IMR-90 (cell line): ENCODE measurements at regions not wholly inside any gene's neighbourhood (a gene's known extent, or its start where the extent isn't known, plus 50 kb on each side); places are given as distances from the start of the nearest gene placed in this dataset.

Source experiments
- ATAC-seq: fragments of 200-7000 bp; cut with Tn5 transposase; 2 replicates; pipeline ENCODE4 v1.9.1; 2020; ENCODE audit warnings: low read depth, mild to moderate bottlenecking, moderate library complexity
- BruUV-seq: library from RNA; stranded (reverse); fragments of 400-500 nt; replicated peaks from 2 replicates; lab custom pipeline; 2021; lab: Mats Ljungman, UMichigan
- CTCF ChIA-PET: fragments of 300-600 bp; formaldehyde crosslinking; extraction: SDS; loops from one replicate; lab custom pipeline; 2021; ENCODE audit warnings: antibody characterized with exemption; lab: Yijun Ruan, JAX
- POLR2A ChIA-PET: fragments of 300-600 bp; sonication (Branson Sonifier 250); formaldehyde crosslinking; loops from one replicate; lab custom pipeline; 2022; ENCODE audit warnings: antibody characterized with exemption; ENCODE audit not compliant: unreplicated experiment; lab: Charles Lee
- DNase-seq: peaks from one replicate; pipeline ENCODE4 v3.0.0; 2013
- H2AFZ ChIP-seq: replicated peaks from 2 replicates; pipeline ENCODE3; 2013; ENCODE audit warnings: low read length, mild to moderate bottlenecking; ENCODE audit not compliant: poor library complexity
- H2AK5ac ChIP-seq: 2 replicates; pipeline ENCODE4 v1.6.1; 2013; ENCODE audit warnings: low read depth, low read length, inconsistent platforms
- H2AK9ac ChIP-seq: replicated peaks from 2 replicates; pipeline ENCODE3; 2013; ENCODE audit warnings: mild to moderate bottlenecking, low read depth, low read length, moderate library complexity; ENCODE audit not compliant: poor library complexity
- H2BK120ac ChIP-seq: 2 replicates; pipeline ENCODE4 v1.6.1; 2013; ENCODE audit warnings: low read depth, low read length, inconsistent platforms
- H2BK15ac ChIP-seq: 3 replicates; pipeline ENCODE4 v1.6.1; 2013; ENCODE audit warnings: low read depth, low read length, inconsistent platforms
- H2BK20ac ChIP-seq: 2 replicates; pipeline ENCODE4 v1.6.1; 2013; ENCODE audit warnings: low read depth, mild to moderate bottlenecking, inconsistent platforms, low read length, moderate library complexity
- H2BK5ac ChIP-seq: 2 replicates; pipeline ENCODE4 v1.6.1; 2013; ENCODE audit warnings: mild to moderate bottlenecking, low read depth, low read length, inconsistent platforms; ENCODE audit not compliant: poor library complexity, severe bottlenecking
- H3K14ac ChIP-seq: replicated peaks from 2 replicates; pipeline ENCODE4 v1.6.1; 2013; ENCODE audit warnings: low read depth, low read length, inconsistent platforms
- H3K18ac ChIP-seq: 2 replicates; pipeline ENCODE4 v1.6.1; 2013; ENCODE audit warnings: low read depth, low read length, control low read depth
- H3K23ac ChIP-seq: 2 replicates; pipeline ENCODE4 v1.6.1; 2013; ENCODE audit warnings: low read depth, low read length, inconsistent platforms
- H3K27ac ChIP-seq: 2 replicates; pipeline ENCODE4 v1.5.1; 2013; ENCODE audit warnings: mild to moderate bottlenecking, control low read depth, low read length; ENCODE audit not compliant: insufficient read depth
- H3K27me3 ChIP-seq: 2 replicates; pipeline ENCODE4 v1.6.1; 2013; ENCODE audit warnings: low read length; ENCODE audit not compliant: control insufficient read depth, insufficient read depth
- H3K36me3 ChIP-seq: 2 replicates; pipeline ENCODE4 v1.6.1; 2013; ENCODE audit warnings: low read length, mixed read lengths; ENCODE audit not compliant: control insufficient read depth, insufficient read depth
- H3K4ac ChIP-seq: 2 replicates; pipeline ENCODE4 v1.6.1; 2013; ENCODE audit warnings: low read depth, low read length, inconsistent platforms
- H3K4me1 ChIP-seq: 2 replicates; pipeline ENCODE4 v1.6.1; 2013; ENCODE audit warnings: low read length, mixed read lengths; ENCODE audit not compliant: control insufficient read depth, insufficient read depth
- H3K4me2 ChIP-seq: 2 replicates; pipeline ENCODE4 v1.6.1; 2013; ENCODE audit warnings: low read depth, mild to moderate bottlenecking, control low read depth, low read length, moderate library complexity
- H3K4me3 ChIP-seq: 2 replicates; pipeline ENCODE4 v1.5.1; 2013; ENCODE audit warnings: low read depth, mild to moderate bottlenecking, control low read depth, low read length, moderate library complexity; ENCODE audit not compliant: insufficient read depth
- H3K56ac ChIP-seq: 2 replicates; pipeline ENCODE4 v1.6.1; 2013; ENCODE audit warnings: low read length, inconsistent platforms; ENCODE audit not compliant: insufficient read depth; ENCODE audit errors: extremely low read depth
- H3K79me1 ChIP-seq, 2 experiments: 2 replicates each; pipeline ENCODE4 v1.6.1; 2013; ENCODE audit warnings: low read length in 2 of 2, inconsistent platforms in 1 of 2, low read depth in 1 of 2
- H3K9ac ChIP-seq: 2 replicates; pipeline ENCODE4 v1.6.1; 2013; ENCODE audit warnings: low read depth, low read length, control low read depth
- H3K9me1 ChIP-seq: 2 replicates; pipeline ENCODE4 v1.6.1; 2013; ENCODE audit warnings: low read length, inconsistent platforms; ENCODE audit not compliant: insufficient read depth
- H3K9me3 ChIP-seq: 2 replicates; pipeline ENCODE4 v1.6.1; 2013; ENCODE audit warnings: low read length; ENCODE audit not compliant: control insufficient read depth, insufficient read depth
- H4K20me1 ChIP-seq: 2 replicates; pipeline ENCODE4 v1.6.1; 2013; ENCODE audit warnings: low read length, inconsistent platforms; ENCODE audit not compliant: insufficient read depth
- H4K5ac ChIP-seq: 2 replicates; pipeline ENCODE4 v1.6.1; 2013; ENCODE audit warnings: mild to moderate bottlenecking, low read depth, low read length, control low read depth
- H4K8ac ChIP-seq, 2 experiments: 2 replicates each; pipeline ENCODE4 v1.6.1; 2013; ENCODE audit warnings: low read depth in 2 of 2, low read length in 2 of 2, control low read depth in 1 of 2, inconsistent platforms in 1 of 2
- H4K91ac ChIP-seq: 2 replicates; pipeline ENCODE4 v1.6.1; 2013; ENCODE audit warnings: low read depth, low read length, inconsistent platforms; ENCODE audit not compliant: insufficient read depth
- BHLHE40 ChIP-seq: fragments of 150-350 bp; IDR thresholded peaks from 2 replicates; pipeline ENCODE4 v1.6.1; 2016; ENCODE audit warnings: mild to moderate bottlenecking, low read depth, low read length
- CEBPB ChIP-seq: IDR thresholded peaks from 2 replicates; pipeline ENCODE4 v1.6.1; 2012; ENCODE audit warnings: low read depth, low read length, improper control_type of control experiment
- CTCF ChIP-seq: conservative IDR thresholded peaks from 2 replicates; pipeline ENCODE4 v1.5.1; 2012; ENCODE audit warnings: mild to moderate bottlenecking, low read depth, low read length, improper control_type of control experiment
- ELK1 ChIP-seq: fragments of 150-350 bp; IDR thresholded peaks from 2 replicates; pipeline ENCODE4 v1.6.1; 2016; ENCODE audit warnings: low read depth, mild to moderate bottlenecking, low read length, moderate library complexity, borderline replicate concordance
- MAFK ChIP-seq: IDR thresholded peaks from 2 replicates; pipeline ENCODE4 v1.6.1; 2012; ENCODE audit warnings: low read depth, low read length, improper control_type of control experiment
- MAZ ChIP-seq: IDR thresholded peaks from 2 replicates; pipeline ENCODE4 v1.6.1; 2012; ENCODE audit warnings: low read depth, mild to moderate bottlenecking, low read length, improper control_type of control experiment, moderate library complexity, borderline replicate concordance
- MXI1 ChIP-seq: IDR thresholded peaks from 2 replicates; pipeline ENCODE4 v1.6.1; 2012; ENCODE audit warnings: low read depth, mild to moderate bottlenecking, low read length, moderate library complexity, borderline replicate concordance
- NFE2L2 ChIP-seq: fragments of 150-350 bp; IDR thresholded peaks from 2 replicates; pipeline ENCODE4 v1.6.1; 2016; ENCODE audit warnings: low read depth, mild to moderate bottlenecking, low read length
- POLR2A ChIP-seq: IDR thresholded peaks from 2 replicates; pipeline ENCODE4 v1.6.1; 2012; ENCODE audit warnings: mild to moderate bottlenecking, low read depth, low read length
- RAD21 ChIP-seq: IDR thresholded peaks from 2 replicates; pipeline ENCODE4 v1.6.1; 2012; ENCODE audit warnings: low read length, improper control_type of control experiment
- RCOR1 ChIP-seq: IDR thresholded peaks from 2 replicates; pipeline ENCODE4 v1.6.1; 2012; ENCODE audit warnings: mild to moderate bottlenecking, low read length, improper control_type of control experiment; ENCODE audit not compliant: insufficient replicate concordance
- RFX5 ChIP-seq: IDR thresholded peaks from 2 replicates; pipeline ENCODE4 v1.8.0; 2012; ENCODE audit warnings: low read depth, mild to moderate bottlenecking, low read length, moderate library complexity
- SMC3 ChIP-seq: fragments of 150-350 bp; IDR thresholded peaks from 2 replicates; pipeline ENCODE4 v1.6.1; 2016; ENCODE audit warnings: low read depth, mild to moderate bottlenecking, antibody characterized with exemption, low read length, moderate library complexity
- USF2 ChIP-seq: fragments of 150-350 bp; IDR thresholded peaks from 2 replicates; pipeline ENCODE4 v1.6.1; 2017; ENCODE audit warnings: mild to moderate bottlenecking, antibody characterized with exemption, low read length, low read depth
- WGBS, 2 experiments: methylation state at CpG; one replicate each; pipeline versions ENCODE4 v1.1.5 to v1.1.7; 2013; ENCODE audit warnings: missing lambda C conversion rate in 2 of 2; ENCODE audit not compliant: insufficient read length in 1 of 2; ENCODE audit errors: extremely low coverage in 2 of 2; 5-methylcytosine and 5-hydroxymethylcytosine counted together
- dilution Hi-C: fragments of 300-500 bp; cut with HindIII; formaldehyde crosslinking; loops from one replicate; pipeline ENCODE4 v1.14.3; 2018; ENCODE audit warnings: low sequenced_read_pairs; ENCODE audit not compliant: unreplicated experiment
- in situ Hi-C: fragments of 300-500 bp; cut with MboI; formaldehyde crosslinking; loops from 3 replicates; pipeline ENCODE4 v1.14.3; 2019; ENCODE audit warnings: low sequenced_read_pairs, inconsistent platforms, mixed read lengths
- intact Hi-C: fragments of 100-400 bp; cut with micrococcal nuclease; formaldehyde crosslinking; loops from 2 replicates; pipeline ENCODE4 v1.10.0; 2022

- TF ChIP-seq MAZ (no peak), RAD21 (no peak), MAFK (no peak), CTCF (no peak), RFX5 (no peak), NFE2L2 (no peak), USF2 (no peak), MXI1 (no peak), SMC3 (no peak), BHLHE40 (no peak), RCOR1 (no peak), POLR2A (no peak), ELK1 (no peak), CEBPB (no peak)
- Histone ChIP-seq H3K79me1 (no peaks in the 10 kb centered on the region), H3K4me2 (no peak overlapping the region), H3K27ac (no peak overlapping the region), H3K36me3 (no peaks in the 10 kb centered on the region), H3K9me1 (no peaks in the 10 kb centered on the region), H3K27me3 (no peaks in the 10 kb centered on the region), H2BK120ac (no peak overlapping the region), H3K4me3 (no peak overlapping the region), H3K9me3 (no peaks in the 10 kb centered on the region), H4K20me1 (no peaks in the 10 kb centered on the region), H3K14ac (no peak overlapping the region), H3K4me1 (no peaks in the 10 kb centered on the region), H4K8ac (no peak overlapping the region), H2BK15ac (no peak overlapping the region), H3K18ac (no peak overlapping the region), H2AK5ac (no peak overlapping the region), H3K23ac (no peak overlapping the region), H3K56ac (no peak overlapping the region), H2BK20ac (no peak overlapping the region), H4K5ac (no peak overlapping the region), H3K9ac (no peak overlapping the region), H2AK9ac (no peak overlapping the region), H3K4ac (no peak overlapping the region), H2BK5ac (no peak overlapping the region), H4K91ac (no peak overlapping the region), H2AFZ (no peak overlapping the region)
- ATAC-seq (no peak), DNase-seq (no peak)
- POLR2A ChIA-PET: no interaction called here
- CTCF ChIA-PET: no interaction called here
- dilution Hi-C loops (no loop called here), intact Hi-C loops (no loop called here), in situ Hi-C loops (no loop called here)
- no TSS peak for BruUV-seq
- 69% methylated on average over 2 of the region's 2 CpGs; no CpG with 5 or more reads in 1 of the 2 experiments for WGBS, 2 experiments
Measured at GRCh38 chr3:117580806-117581205, 871.2 kb downstream of the TUSC7 start.
